MCF 10A (cell line): ENCODE measurements at regions not wholly inside any gene's neighbourhood (a gene's known extent, or its start where the extent isn't known, plus 50 kb on each side); places are given as distances from the start of the nearest gene placed in this dataset.
A peak's percentile ranks its signal among the peaks of the same experiment; 100 is the strongest.
"Not testable (repeated sequence)": the region's sequence is repeated elsewhere in the genome, so short reads cannot be mapped to it uniquely, and the experiment has no call there.

Experiments
- BruUV-seq: library from RNA; stranded (reverse); fragments of 400-500 nt; replicated peaks from 2 replicates; lab custom pipeline; 2021; lab: Mats Ljungman, UMichigan
- CTCF ChIA-PET: fragments of 300-600 bp; sonication (Branson Sonifier 250); formaldehyde crosslinking; extraction: SDS; loops from one replicate; lab custom pipeline; 2021; ENCODE audit warnings: antibody characterized with exemption, inconsistent platforms; lab: Yijun Ruan, JAX
- POLR2A ChIA-PET: fragments of 300-600, 350-650 bp; sonication (Branson Sonifier 250); formaldehyde crosslinking; extraction: SDS; loops from one replicate; lab custom pipeline; 2020; ENCODE audit warnings: antibody characterized with exemption, inconsistent platforms; lab: Yijun Ruan, JAX
- DNase-seq: peaks from one replicate; pipeline ENCODE4 v3.0.0-alpha.2; 2018; ENCODE audit not compliant: unreplicated experiment
- H3K27ac Mint-ChIP-seq: one replicate; pipeline ENCODE4 v1.8.0; 2022; ENCODE audit warnings: mild to moderate bottlenecking, low read depth, mixed read lengths; ENCODE audit not compliant: unreplicated experiment
- H3K27me3 Mint-ChIP-seq: one replicate; pipeline ENCODE4 v1.8.0; 2022; ENCODE audit warnings: mixed read lengths; ENCODE audit not compliant: insufficient read depth, unreplicated experiment
- H3K36me3 Mint-ChIP-seq: one replicate; pipeline ENCODE4 v1.8.0; 2022; ENCODE audit warnings: mild to moderate bottlenecking, moderate library complexity, mixed read lengths; ENCODE audit not compliant: insufficient read depth, unreplicated experiment
- H3K4me1 Mint-ChIP-seq: one replicate; pipeline ENCODE4 v1.8.0; 2022; ENCODE audit warnings: mixed read lengths; ENCODE audit not compliant: insufficient read depth, unreplicated experiment
- H3K4me3 Mint-ChIP-seq: one replicate; pipeline ENCODE4 v1.8.0; 2022; ENCODE audit warnings: mild to moderate bottlenecking, moderate library complexity, mixed read lengths; ENCODE audit not compliant: unreplicated experiment
- H3K9me3 Mint-ChIP-seq: one replicate; pipeline ENCODE4 v1.8.0; 2022; ENCODE audit warnings: mixed read lengths; ENCODE audit not compliant: unreplicated experiment
- intact Hi-C: fragments of 100-400 bp; cut with micrococcal nuclease; formaldehyde crosslinking; loops from 2 replicates; pipeline ENCODE4 v1.14.1; 2022
- TF ChIP-seq, protein P1 (sequence below): fragments of 200-600 bp; IDR thresholded peaks from one replicate; pipeline ENCODE4 v1.8.0; 2022; ENCODE audit warnings: antibody characterized with exemption, mild to moderate bottlenecking; ENCODE audit not compliant: unreplicated experiment

GRCh38 chr4:95929448-95930064 is 89.7 kb downstream of the PDHA2 start:
- peak; percentile 28 for DNase-seq
- BruUV-seq, result no TSS peak
- POLR2A ChIA-PET, result no interaction called here
- TF ChIP-seq, protein P1, sequence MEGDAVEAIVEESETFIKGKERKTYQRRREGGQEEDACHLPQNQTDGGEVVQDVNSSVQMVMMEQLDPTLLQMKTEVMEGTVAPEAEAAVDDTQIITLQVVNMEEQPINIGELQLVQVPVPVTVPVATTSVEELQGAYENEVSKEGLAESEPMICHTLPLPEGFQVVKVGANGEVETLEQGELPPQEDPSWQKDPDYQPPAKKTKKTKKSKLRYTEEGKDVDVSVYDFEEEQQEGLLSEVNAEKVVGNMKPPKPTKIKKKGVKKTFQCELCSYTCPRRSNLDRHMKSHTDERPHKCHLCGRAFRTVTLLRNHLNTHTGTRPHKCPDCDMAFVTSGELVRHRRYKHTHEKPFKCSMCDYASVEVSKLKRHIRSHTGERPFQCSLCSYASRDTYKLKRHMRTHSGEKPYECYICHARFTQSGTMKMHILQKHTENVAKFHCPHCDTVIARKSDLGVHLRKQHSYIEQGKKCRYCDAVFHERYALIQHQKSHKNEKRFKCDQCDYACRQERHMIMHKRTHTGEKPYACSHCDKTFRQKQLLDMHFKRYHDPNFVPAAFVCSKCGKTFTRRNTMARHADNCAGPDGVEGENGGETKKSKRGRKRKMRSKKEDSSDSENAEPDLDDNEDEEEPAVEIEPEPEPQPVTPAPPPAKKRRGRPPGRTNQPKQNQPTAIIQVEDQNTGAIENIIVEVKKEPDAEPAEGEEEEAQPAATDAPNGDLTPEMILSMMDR, result no peak
- Mint-ChIP-seq H3K4me3 (no peak overlapping the region), H3K27ac (no peak overlapping the region), H3K4me1 (no peaks in the 10 kb centered on the region), H3K9me3 (peaks cover 29% of the 10 kb centered on the region), H3K36me3 (no peaks in the 10 kb centered on the region), H3K27me3 (no peaks in the 10 kb centered on the region)
- CTCF ChIA-PET, result no interaction called here
- intact Hi-C loops, result no loop called here

DNA sequence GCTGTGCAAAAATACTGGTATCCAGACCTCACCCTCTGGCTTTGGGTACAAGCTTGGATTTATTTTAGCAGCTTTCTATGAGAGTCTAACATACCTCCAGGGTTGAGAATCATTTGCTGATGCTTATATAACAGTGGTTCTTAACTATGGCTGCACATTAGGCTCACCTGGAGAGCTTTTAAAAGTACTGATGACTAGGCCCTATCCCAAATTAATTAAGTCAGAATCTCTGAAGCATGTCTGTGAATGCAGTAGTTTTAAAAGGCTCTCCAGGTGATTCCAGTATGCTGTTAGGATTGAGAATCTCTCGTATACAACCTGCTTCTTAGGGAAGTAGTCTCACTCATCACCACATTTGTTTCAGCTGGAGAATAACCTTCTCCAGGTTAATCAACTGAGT is 99.2 kb downstream of the PDHA2 start:
- ChIA-PET POLR2A (no interaction called here), CTCF (interaction anchor here (1.3 kb wide), 1 partner anchor 390 kb away, joined by 3 read pairs; the partner anchor contains the start of gene UNC5C)
- BruUV-seq, result no TSS peak
- no peaks in the 10 kb centered on the region for H3K9me3 Mint-ChIP-seq
- TF ChIP-seq, protein P1, result no peak
- H3K4me3 Mint-ChIP-seq, result no peak overlapping the region
- H3K27ac Mint-ChIP-seq, result no peak overlapping the region
- DNase-seq, result no peak
- no peaks in the 10 kb centered on the region for H3K27me3 Mint-ChIP-seq
- intact Hi-C loops, result no loop called here
- no peaks in the 10 kb centered on the region for H3K4me1 Mint-ChIP-seq
- H3K36me3 Mint-ChIP-seq, result peaks cover 4% of the 10 kb centered on the region

GRCh38 chr4:95949136-95949765 is 109.4 kb downstream of the PDHA2 start:
- ChIA-PET CTCF (no interaction called here), POLR2A (no interaction called here)
- TF ChIP-seq, protein P1, result no peak
- intact Hi-C loops, result no loop called here
- H3K27ac Mint-ChIP-seq, result no peak overlapping the region
- H3K4me3 Mint-ChIP-seq, result no peak overlapping the region
- no TSS peak for BruUV-seq
- no peaks in the 10 kb centered on the region for H3K27me3 Mint-ChIP-seq
- H3K36me3 Mint-ChIP-seq, result no peaks in the 10 kb centered on the region
- no peaks in the 10 kb centered on the region for H3K4me1 Mint-ChIP-seq
- no peak for DNase-seq
- H3K9me3 Mint-ChIP-seq, result no peaks in the 10 kb centered on the region

GRCh38 chr4:95949808-95950207 is 109.9 kb downstream of the PDHA2 start:
- H3K4me1 Mint-ChIP-seq, result no peaks in the 10 kb centered on the region
- TF ChIP-seq, protein P1, result no peak

GRCh38 chr4:95952538-95952937 is 112.6 kb downstream of the PDHA2 start:
- CTCF ChIA-PET, H3K4me3 Mint-ChIP-seq, BruUV-seq, H3K36me3 Mint-ChIP-seq, POLR2A ChIA-PET, H3K9me3 Mint-ChIP-seq, H3K27ac Mint-ChIP-seq, H3K27me3 Mint-ChIP-seq, intact Hi-C loops, DNase-seq: not testable (repeated sequence)
- peaks cover 18% of the 10 kb centered on the region for H3K4me1 Mint-ChIP-seq

More at GRCh38 chr4:95949808-95950207, 109.9 kb downstream of the PDHA2 start:
- Mint-ChIP-seq H3K27ac (no peak overlapping the region), H3K27me3 (no peaks in the 10 kb centered on the region), H3K9me3 (no peaks in the 10 kb centered on the region), H3K36me3 (no peaks in the 10 kb centered on the region), H3K4me3 (no peak overlapping the region)
- no TSS peak for BruUV-seq
- ChIA-PET POLR2A (no interaction called here), CTCF (no interaction called here)
- intact Hi-C loops, result no loop called here
- DNase-seq, result no peak
